ENCODE measurements at regions not wholly inside any gene's neighbourhood (a gene's known extent, or its start where the extent isn't known, plus 50 kb on each side); places are given as distances from the start of the nearest gene placed in this dataset.

DNA sequence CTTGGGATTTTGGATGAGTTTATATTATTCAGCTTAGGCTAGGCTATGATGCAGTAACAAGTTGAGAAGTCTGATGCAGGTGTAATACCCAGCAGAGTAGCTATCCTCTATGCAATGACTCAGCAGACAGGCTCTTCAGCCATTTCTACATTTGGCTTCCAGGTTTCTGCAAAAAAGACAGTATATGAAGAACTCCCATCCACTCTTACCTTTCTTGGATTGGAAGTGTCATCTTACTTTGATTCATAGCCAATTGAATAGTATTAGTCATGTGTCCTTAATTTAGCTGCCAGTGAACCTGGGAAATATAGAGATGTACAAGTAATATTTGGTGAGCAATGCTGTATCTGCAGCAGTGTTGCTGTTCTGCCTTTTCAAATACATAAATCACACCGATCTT is 127.8 kb upstream of the NPSR1 start:
- no peak overlapping the region for H3K27ac ChIP-seq (ENCODE audit: low read depth in 1 of 2, low read length in 2 of 2)
- no peak overlapping the region for H3K4me2 ChIP-seq (replicated peaks; ENCODE audit: extremely low read depth, low read length, poor library complexity, severe bottlenecking)
- H2AFZ ChIP-seq (ENCODE audit: insufficient read depth, low read depth, low read length, poor library complexity, severe bottlenecking), result no peak overlapping the region
- H3K79me2 ChIP-seq (ENCODE audit: insufficient read depth, low read length), result no peaks in the 10 kb centered on the region
- no peaks in the 10 kb centered on the region for H3K36me3 Mint-ChIP-seq
- no peak overlapping the region for H3K27ac Mint-ChIP-seq
- H3K27me3 ChIP-seq (ENCODE audit: control insufficient read depth in 2 of 2, insufficient read depth in 2 of 2, low read length in 2 of 2), result no peaks in the 10 kb centered on the region
- peaks cover 0 to 2% (median 0%) of the 10 kb centered on the region in 3 donors for H3K27me3 Mint-ChIP-seq (ENCODE audit: low read depth in 3 of 3)
- DNase-seq, result no peak
- no peak overlapping the region for H3K4me3 Mint-ChIP-seq
- H3K9ac ChIP-seq (ENCODE audit: insufficient read depth, low read length, poor library complexity, severe bottlenecking), result no peak overlapping the region
- H4K20me1 ChIP-seq (ENCODE audit: insufficient read depth, low read length), result no peaks in the 10 kb centered on the region
- H3K36me3 ChIP-seq (replicated peaks in 1 of 2; ENCODE audit: control insufficient read depth in 1 of 2, insufficient read depth in 2 of 2, low read length in 2 of 2), result no peaks in the 10 kb centered on the region
- no peaks in the 10 kb centered on the region for H3K4me1 Mint-ChIP-seq
- no peaks in the 10 kb centered on the region for H3K4me1 ChIP-seq (ENCODE audit: control insufficient read depth in 1 of 2, insufficient read depth in 2 of 2, low read length in 2 of 2)
- intact Hi-C loops (cut with micrococcal nuclease), result no loop called here
- no peak overlapping the region for H3K4me3 ChIP-seq (replicated peaks in 1 of 3; ENCODE audit: low read depth in 2 of 3, low read length in 3 of 3)
- TF ChIP-seq, protein P1, sequence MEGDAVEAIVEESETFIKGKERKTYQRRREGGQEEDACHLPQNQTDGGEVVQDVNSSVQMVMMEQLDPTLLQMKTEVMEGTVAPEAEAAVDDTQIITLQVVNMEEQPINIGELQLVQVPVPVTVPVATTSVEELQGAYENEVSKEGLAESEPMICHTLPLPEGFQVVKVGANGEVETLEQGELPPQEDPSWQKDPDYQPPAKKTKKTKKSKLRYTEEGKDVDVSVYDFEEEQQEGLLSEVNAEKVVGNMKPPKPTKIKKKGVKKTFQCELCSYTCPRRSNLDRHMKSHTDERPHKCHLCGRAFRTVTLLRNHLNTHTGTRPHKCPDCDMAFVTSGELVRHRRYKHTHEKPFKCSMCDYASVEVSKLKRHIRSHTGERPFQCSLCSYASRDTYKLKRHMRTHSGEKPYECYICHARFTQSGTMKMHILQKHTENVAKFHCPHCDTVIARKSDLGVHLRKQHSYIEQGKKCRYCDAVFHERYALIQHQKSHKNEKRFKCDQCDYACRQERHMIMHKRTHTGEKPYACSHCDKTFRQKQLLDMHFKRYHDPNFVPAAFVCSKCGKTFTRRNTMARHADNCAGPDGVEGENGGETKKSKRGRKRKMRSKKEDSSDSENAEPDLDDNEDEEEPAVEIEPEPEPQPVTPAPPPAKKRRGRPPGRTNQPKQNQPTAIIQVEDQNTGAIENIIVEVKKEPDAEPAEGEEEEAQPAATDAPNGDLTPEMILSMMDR (IDR thresholded peaks at IDR 0.05), result no peak
- H3K9me3 Mint-ChIP-seq, result peaks cover 0 to 13% (median 4%) of the 10 kb centered on the region in 7 donors
- peaks cover 5 to 22% of the 10 kb centered on the region in 2 donors for H3K9me3 ChIP-seq (replicated peaks in 1 of 2; ENCODE audit: control insufficient read depth in 1 of 2, insufficient read depth in 1 of 2, low read length in 2 of 2)
- WGBS (ENCODE audit: insufficient coverage), result no CpG with 5 or more reads among the region's 1 CpG

DNA sequence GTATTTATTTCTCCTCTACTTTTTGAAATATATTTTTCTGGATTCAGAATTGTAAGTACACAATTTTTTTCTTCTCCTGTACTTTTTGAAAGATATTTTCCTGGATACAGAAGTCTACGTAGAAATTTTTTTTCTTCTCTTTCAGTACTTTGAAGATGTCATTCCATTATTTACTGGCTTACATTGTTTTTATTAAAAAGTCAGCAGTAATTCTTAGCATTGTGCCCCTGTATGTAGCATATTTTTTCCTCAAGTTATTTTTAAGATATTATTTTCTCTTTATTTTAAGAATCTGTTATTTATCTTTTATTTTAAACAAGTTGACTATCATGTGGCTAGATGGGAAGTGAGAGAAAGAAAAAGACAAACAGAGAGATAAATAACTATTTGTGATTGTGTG is 119.0 kb upstream of the NPSR1 start:
- no peak overlapping the region for H3K4me3 ChIP-seq (replicated peaks in 1 of 3; ENCODE audit: low read depth in 2 of 3, low read length in 3 of 3)
- no peaks in the 10 kb centered on the region for H4K20me1 ChIP-seq (ENCODE audit: insufficient read depth, low read length)
- H3K27me3 Mint-ChIP-seq (ENCODE audit: low read depth in 3 of 3), result no peaks in the 10 kb centered on the region
- no peak overlapping the region for H3K27ac Mint-ChIP-seq
- H2AFZ ChIP-seq (ENCODE audit: insufficient read depth, low read depth, low read length, poor library complexity, severe bottlenecking), result no peak overlapping the region
- peaks cover 2 to 13% (median 6%) of the 10 kb centered on the region in 7 donors for H3K9me3 Mint-ChIP-seq
- H3K27ac ChIP-seq (ENCODE audit: low read depth in 1 of 2, low read length in 2 of 2), result no peak overlapping the region
- no peak overlapping the region for H3K4me3 Mint-ChIP-seq
- intact Hi-C loops (cut with micrococcal nuclease), result no loop called here
- no peak overlapping the region for H3K9ac ChIP-seq (ENCODE audit: insufficient read depth, low read length, poor library complexity, severe bottlenecking)
- no peak for DNase-seq
- no peaks in the 10 kb centered on the region for H3K36me3 ChIP-seq (replicated peaks in 1 of 2; ENCODE audit: control insufficient read depth in 1 of 2, insufficient read depth in 2 of 2, low read length in 2 of 2)
- TF ChIP-seq, protein P1 (IDR thresholded peaks at IDR 0.05), result no peak
- H3K4me1 Mint-ChIP-seq, result no peaks in the 10 kb centered on the region
- H3K27me3 ChIP-seq (ENCODE audit: control insufficient read depth in 2 of 2, insufficient read depth in 2 of 2, low read length in 2 of 2), result no peaks in the 10 kb centered on the region
- H3K36me3 Mint-ChIP-seq, result no peaks in the 10 kb centered on the region
- no CpG with 5 or more reads among the region's 1 CpG for WGBS (ENCODE audit: insufficient coverage)
- peaks cover 4 to 13% of the 10 kb centered on the region in 2 donors for H3K9me3 ChIP-seq (replicated peaks in 1 of 2; ENCODE audit: control insufficient read depth in 1 of 2, insufficient read depth in 1 of 2, low read length in 2 of 2)
- H3K79me2 ChIP-seq (ENCODE audit: insufficient read depth, low read length), result no peaks in the 10 kb centered on the region
- H3K4me1 ChIP-seq (ENCODE audit: control insufficient read depth in 1 of 2, insufficient read depth in 2 of 2, low read length in 2 of 2), result no peaks in the 10 kb centered on the region
- no peak overlapping the region for H3K4me2 ChIP-seq (replicated peaks; ENCODE audit: extremely low read depth, low read length, poor library complexity, severe bottlenecking)
